Glomerular visceral epithelial cell (primary cell): ENCODE measurements at regions not wholly inside any gene's neighbourhood (a gene's known extent, or its start where the extent isn't known, plus 50 kb on each side); places are given as distances from the start of the nearest gene placed in this dataset.
A peak's percentile ranks its signal among the peaks of the same experiment; 100 is the strongest.
"Not testable (repeated sequence)": the region's sequence is repeated elsewhere in the genome, so short reads cannot be mapped to it uniquely, and the experiment has no call there.

Source experiments
- DNase-seq: peaks from one replicate; pipeline ENCODE4 v3.0.0-alpha.2; 2016; ENCODE audit errors: extremely low spot score

DNA sequence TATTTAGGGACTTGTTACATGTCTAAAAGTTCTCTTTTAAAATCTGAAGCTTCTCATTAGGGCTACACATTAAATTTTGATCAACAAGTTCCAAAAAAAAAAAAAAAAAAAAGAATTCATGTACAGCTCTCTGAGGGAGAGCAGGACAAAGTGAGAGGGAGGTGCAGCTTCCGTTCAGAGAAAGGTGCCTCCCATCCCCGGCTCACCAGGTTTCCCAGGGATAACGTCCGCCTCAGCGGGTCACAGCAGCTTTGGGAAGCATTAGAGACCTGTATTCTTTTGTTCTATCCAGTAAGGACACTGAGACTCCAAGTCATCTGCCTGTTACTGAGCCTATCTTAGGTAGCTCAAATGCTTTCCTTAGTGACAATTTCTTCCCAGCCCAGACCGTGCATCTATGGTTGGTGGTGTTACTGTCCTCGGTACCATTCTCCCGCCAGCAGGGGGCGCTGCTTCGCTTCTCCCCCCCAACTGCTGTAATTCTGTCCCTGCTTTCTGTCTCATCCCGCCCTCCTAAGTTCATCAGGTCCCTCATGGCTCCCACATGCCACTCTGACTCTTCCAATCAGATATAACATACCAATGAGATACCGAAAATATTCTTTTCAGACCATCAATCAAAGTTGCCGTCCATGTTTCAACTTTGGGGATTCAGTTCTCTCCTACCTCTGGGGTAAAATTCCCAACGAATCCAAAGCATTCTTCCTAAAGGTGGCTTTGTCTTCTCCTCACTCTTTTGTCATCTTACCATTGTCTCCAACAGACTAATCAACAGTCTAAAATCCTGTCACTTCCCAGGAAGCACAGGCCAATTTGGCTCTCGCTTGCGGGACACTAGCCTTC lies 466.5 kb downstream of the METTL4 start:
- DNase-seq = peak; percentile 47

DNA sequence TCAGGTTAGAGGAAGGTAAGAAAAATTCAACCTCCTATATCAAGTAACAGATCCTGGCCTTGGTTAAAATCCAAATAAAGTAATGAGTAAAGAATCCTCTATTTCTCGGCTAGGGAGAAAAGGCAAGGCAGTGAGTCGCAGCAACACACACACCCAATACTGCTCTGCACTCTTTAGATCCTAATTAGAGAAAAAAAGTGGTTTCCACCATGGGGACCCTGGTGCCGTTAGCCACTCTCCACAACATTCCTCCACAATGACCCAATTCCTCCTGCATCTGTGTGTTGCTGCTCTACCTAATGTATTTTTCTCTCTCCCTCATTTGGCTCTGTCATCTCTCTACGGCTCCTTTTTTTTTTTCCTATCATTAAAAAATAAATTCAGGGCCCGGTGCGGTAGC lies 462.7 kb downstream of the METTL4 start:
- DNase-seq = peak; percentile 32

DNA sequence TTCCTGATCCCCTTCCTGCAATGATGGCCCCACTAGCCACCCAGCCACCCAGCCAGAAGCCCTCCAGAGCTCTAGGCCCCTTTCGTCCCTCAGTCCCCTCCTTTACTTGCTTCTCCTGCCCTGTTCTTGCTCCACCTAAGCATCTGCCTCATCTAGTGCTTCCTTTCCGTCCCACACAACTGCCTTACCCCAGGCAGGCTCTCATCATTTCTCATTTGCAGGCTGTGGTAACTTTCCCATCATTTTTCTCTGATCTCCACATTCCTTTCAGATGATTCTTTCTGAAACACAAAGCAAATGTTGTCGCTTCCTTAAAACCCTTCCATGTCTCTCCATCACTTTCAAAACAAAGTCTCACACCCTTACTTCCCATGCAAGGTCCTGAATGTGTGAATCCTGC lies 459.8 kb downstream of the METTL4 start:
- peak; percentile 18 for DNase-seq

DNA sequence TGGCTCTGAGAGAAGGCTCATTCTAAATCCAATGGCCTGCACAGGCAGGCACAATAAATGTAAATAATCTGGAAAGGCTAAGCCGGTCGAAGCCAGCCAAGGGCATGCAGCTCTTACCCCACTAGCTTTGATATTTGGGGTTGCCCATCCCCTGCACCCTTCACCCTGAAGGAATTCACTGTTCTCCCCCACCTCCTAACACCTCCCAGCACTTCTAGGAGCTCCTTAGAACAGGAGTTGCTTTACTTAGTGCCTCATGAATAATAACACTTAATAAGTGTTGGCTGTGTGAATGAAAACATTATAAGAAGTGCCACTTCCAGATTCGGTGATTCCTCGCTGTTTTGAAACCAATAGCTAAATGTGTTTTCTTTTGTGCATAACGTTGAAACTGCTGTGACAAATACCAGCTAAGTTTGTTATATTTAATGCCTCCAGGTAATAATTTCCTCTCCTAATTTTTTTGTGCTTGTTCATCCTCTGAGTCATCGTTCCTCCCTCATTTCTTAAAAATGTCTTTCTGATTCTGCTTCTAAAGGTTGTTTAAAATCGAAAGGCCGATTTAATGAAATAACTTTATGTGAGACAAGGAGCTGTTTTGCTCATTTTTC lies 458.8 kb downstream of the METTL4 start:
- DNase-seq = no peak

DNA sequence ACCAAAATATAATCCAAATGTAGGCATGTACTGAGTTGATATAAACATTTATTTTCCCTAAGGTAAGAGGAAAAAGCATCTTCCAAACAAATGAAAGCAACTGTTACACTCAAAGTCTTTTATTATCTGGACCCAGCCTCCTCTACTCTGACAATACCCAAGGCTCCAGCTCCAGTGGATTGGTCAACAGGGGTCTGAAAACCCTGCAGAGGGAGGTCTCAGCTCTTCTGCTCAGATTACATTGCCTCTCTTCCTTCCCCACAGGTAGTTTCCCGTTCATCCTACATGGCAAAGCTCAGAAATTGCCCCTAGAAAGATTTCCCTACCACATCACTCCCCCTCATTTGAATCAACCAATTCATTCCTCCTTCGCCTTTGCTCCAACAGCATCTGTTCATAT lies 457.0 kb downstream of the METTL4 start:
- DNase-seq = no peak

DNA sequence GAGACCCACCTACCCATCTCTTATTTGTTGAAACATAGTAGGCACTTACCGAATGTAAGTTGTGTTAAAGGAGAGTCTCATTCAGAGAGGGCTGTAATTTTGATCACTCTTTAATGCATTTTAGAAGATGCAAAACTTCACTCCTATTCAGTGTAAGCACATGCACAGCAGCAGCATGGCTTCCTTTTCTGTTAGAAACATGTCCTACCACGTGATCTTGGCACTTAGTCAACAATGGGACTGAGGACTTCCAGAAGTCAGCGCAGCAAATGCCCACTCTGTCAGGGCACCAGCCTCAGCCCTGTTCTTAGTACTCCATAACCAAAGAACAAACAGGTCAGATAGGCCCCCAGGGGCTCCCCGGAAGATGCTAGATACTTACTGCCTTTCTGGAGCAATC lies 456.5 kb downstream of the METTL4 start:
- no peak for DNase-seq

DNA sequence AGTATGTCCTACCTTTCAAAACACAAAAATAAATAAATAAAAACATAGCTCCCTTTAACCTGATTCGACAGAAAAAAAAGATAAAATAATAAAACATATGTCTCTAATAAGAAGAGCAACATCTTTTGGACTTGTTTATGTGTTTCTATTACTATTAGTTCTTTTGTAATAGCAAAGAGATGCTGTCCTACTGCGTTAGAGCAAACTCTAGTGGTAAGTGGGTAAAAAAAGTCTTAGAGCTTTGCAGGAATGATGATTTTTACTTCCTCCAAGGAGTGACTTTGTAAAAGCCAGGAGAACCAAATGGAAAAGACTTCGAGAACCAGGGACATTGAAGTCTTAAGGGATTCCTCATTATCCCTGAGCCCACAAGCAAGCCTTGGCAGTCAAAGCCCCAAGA lies 450.1 kb downstream of the METTL4 start:
- DNase-seq = no peak

DNA sequence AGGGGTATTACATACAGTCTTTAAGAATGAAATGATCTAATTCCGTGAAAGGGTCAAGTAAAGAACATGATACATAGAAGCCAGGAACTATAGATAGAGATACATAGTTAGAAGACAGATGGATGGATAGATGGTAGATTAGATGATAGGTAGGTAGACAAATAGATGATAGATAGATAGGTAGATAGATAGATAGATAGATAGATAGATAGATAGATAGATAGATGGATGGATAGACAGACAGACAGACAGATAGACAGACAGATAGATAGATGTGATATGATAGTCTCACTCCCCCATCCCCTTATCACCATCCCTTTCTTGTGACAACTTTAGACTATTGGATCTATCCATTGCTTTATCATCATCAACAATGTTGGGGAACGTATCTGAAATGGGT lies 448.2 kb downstream of the METTL4 start:
- no peak for DNase-seq

DNA sequence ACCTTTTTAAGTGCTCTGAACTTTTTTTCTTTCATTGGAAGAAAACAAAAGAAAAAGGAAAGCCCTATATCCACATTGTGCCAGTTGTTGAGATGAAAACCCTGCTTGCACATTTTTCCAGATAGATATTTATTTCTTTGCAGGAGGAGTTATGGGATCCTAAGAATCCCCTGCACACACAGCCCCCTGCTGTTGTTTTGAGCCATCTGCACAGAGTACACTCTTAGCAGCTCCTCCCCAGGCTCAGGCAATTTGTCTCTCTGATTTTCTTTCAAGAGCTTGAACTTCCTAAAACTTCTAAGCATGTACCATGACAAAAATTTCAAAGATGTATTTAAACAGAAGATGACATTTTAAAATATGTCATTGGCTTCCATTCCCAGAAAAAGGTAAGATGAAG lies 436.9 kb downstream of the METTL4 start:
- DNase-seq = no peak

DNA sequence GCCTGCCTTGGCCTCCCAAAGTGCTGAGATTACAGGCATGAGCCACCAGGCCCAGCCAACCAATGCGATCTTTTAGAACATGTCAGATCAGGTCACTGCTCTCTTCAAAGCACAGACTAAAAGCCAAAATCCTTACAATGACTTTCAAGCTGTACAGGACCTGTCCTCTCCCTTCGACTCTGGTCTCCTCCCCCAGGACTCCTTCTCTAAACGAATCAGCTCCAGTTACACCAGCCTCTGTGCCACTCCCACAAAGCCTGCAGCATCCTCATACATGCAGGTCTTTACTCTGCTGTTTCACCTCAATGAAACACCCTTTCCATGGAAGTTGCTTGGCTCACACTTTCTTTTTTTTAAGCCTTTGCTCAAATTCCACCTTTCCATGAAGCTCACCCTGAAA lies 436.0 kb downstream of the METTL4 start:
- no peak for DNase-seq

DNA sequence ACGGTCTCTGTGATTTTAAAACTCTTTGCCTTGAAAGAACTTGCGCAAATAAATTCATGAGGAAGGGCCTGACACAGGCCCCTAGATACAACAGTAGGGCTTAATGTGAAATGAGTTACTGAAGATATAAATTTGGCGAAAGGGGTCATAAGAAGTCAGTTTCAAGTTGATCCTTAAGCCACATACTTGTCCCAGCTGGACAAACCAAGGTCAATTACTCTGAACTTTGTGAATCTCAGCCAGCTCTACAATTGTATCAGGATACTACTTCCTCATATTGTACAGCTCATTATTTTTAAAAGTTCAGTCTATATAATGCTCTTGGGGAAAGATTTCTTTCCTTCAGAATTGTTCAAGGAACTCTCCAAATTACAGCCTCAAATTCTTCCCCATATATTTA lies 432.8 kb downstream of the METTL4 start:
- DNase-seq = no peak

DNA sequence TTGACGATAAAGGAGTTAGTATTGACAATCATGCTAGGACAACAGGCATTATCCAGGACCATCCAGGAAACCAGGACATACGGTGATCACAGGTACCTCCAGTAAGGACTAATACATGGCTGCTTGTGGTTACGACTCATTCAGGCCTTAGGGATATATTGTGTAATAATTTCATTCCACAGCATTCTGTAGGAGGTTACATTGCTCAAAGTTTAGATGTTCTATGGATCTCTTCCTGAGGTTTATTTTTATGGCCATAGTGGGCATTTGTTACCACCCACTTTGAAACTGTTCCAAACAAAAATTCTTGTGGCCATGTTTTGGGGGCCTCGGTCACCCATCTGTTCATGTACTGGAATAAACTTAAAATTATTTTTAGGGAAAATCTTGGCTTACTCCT lies 431.6 kb downstream of the METTL4 start:
- peak; percentile 44 for DNase-seq

DNA sequence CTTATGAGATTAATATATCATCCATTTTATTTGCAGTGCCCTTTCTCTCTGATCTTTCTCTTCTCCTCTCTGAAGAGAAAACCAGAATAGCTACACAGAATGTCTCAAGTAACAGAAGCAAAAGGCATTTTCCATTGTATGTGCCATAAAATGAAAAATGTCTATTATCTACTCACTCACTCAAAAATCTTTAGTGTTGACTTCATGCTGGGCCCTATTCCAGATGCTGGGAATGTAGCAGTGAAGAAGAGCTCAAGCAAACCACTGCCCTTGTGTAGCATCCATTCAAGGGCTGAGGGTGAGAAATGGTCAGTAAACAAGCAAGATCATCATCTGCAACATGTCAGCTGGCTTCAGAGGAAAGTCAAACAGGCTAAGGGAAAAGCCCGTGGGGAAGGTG lies 427.7 kb downstream of the METTL4 start:
- no peak for DNase-seq

DNA sequence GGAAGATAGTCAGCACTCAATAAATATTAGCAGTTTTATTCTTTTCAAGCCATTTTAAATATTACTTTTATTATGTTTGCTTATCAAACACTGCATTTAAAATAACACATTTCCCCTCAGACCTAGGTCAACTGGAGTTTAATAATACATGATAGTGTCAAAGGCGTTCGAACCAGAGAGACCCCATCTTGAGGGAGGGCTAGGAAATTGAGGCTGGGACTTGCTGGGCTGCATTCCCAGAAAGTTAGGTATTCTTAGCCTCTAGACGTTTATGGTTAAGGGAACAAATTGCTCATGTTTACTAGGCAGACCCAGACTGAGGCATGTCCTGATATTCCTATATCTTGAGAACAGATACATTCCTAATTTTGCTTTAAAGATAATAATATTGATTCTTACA lies 426.5 kb downstream of the METTL4 start:
- no peak for DNase-seq

DNA sequence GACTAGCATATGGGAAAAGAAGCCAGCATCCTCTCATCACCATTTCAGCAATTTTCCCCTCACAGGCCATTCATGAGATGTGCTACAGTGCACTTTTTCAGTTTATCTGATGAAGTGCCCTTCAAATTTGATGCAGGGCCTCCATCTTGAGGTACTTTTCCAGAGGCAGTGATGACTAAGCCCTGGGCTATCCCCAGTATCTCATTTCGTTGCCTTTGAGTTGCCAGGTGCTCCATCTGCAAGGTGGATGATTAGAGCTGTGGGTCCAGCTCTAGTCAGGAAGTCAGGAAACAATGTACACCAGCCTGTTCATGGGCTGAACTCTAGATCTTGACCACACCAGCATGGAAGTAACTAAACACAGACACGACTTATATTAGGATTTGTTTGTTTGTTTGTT lies 425.2 kb downstream of the METTL4 start:
- no peak for DNase-seq

DNA sequence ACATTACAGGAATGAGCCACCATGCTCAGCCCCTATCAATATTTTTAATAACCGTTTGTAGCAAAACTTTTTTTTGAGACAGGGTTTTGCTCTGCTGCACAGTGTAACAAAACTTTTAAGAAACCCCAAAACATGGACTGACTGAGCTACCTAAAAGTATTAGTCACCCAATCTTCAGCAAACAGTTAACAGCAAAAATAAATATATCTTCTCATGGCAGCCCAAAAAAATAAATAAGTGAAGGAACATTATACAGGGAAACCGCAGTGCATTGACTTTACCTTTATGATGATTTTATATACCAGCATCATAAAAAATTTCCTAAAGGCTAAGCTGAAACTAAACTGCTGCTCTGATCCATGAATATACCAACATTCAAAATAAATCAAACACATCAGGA lies 424.6 kb downstream of the METTL4 start:
- no peak for DNase-seq

DNA sequence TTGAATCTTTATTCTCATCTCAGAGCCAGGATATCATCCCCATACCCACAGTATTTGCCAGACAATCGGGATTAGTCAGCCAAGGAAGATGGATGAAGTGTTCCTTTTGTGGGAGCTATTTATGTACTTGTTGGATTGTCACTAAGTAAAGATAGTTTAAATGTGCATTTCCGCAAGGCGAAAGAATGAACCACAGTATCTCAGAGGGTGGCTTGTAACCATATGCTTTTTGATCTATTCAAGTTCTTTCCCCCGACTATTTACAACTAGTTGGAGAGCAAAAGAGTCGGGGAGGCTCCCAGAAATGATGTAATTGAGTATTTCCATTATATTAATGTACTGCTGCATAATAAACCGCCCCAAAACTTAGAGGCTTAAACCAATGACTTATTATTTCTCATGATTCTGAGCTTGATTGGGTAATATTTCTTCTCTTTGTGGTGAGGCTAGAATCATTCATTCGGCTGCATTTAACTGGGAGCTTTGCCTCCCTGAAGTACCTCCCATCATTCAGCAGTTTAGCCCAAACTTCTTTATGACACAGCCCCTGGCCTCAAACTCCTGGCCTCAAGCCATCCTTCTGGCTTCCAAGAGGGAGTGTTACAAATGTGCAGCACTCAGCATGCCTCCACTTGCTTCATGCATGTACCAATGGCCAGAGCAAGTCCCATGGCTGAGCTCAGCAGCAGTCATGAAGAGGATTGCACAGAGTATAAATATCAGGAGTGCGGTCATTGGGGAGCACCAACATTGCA lies 423.7 kb downstream of the METTL4 start:
- no peak for DNase-seq

DNA sequence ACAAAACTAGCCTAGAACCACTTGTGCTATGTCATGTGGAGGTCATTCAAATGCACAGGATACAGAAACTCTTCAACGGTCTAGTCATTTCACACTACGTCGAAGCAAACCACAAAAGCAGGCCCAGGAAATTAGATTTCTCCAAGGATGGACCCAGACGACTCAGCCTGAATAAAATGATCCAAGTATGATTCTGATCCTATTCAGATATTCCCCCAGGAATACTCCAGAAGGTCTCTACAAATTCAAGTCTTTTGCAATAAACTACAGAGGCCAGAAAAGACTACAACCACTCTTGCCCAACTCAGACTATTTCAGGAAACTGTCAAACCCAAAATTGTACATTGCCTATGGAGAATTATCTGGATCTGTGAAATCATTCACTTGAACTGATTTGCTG lies 422.5 kb downstream of the METTL4 start:
- no peak for DNase-seq

DNA sequence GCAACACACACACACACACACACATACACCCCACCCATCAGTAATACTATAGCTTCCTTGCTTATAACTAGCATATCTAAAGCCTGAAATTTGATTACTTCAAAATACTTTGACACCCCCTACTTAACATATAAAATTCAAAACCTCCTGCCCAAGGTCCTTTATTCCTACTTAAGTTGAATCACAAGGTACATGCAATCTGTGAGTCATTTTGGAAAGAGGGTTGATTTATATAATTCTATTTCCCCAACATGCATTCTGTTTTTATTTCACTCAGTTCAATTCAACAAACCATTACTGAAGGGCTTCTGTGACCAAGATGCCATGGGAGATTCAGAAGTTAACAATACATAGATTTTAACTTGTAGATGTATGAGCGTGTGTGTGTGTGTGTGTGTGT lies 420.7 kb downstream of the METTL4 start:
- DNase-seq = no peak

DNA sequence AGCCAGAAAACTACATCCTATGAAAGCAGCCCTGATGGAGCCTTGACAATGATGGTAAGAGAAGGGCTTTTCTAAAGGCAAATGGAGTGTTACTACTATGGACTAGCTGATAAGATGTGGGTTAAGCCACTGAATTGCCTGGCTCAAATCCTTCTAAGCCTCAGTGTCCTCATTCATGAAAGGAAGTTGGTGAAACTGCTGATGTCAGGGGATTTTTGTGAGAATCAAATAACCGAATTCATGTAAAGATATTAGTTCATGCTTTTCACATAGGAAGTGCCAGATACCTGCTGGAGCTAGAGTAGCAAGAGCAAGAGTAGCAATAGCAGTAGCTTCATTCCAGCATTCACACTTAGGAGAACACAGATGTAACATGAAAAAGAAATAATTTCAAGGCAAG lies 417.0 kb downstream of the METTL4 start:
- no peak for DNase-seq

DNA sequence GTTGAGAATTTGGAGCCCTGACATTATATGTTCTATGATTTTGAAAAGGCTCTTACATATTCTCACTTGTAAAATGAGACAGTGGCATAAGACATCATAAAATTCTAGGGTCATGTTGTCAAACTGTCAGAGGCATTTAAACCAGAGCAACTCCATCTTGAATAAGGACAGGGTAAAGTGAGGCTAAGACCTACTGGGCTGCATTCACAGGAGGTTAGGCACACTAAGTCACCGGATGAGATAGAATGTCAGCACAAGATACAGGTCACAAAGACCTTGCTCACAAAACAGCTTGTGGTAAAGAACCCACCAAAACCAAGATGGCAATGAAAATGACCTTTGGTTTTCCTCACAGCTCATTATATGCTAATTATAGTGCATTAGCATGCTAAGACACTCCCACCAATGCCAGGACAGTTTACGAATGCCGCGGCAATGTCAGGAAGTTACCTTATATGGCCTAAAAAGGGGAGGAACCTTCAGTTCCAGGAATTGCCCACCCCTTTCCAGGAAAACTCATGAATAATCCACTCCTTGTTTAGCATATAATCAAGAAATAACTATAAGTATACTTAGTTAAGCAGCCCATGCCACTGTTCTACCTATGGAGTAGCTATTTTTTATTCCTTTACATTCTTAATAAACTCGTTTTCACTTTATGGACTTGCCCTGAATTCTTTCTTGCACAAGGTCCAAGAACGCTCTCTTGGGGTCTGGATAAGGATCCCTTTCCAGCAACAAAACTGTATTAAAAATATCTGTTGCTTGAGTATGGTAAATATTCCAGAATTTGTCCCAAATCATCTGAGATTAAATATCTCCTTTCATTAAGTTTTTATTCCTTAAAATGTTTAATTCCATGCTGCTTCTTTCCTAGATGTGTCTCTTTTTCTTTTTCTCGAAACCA lies 406.4 kb downstream of the METTL4 start:
- DNase-seq = no peak

DNA sequence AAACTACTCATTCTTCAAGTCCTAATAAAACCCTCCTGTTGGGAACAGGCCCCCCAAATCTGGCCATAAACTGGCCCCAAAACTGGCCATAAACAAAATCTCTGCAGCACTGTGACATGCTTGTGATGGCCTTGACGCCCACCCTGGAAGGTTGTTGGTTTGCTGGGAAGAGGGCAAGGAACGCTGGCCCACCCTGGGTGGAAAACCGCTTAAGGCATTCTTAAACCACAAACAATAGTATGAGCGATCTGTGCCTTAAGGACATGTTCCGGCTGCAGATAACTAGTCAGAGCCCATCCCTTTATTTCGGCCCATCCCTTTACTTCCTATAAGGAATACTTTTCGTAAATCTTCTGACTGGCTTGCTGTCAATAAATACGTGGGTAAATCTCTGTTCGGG lies 404.4 kb downstream of the METTL4 start:
- DNase-seq = not testable (repeated sequence)
